ENCODE measurements at regions not wholly inside any gene's neighbourhood (a gene's known extent, or its start where the extent isn't known, plus 50 kb on each side); places are given as distances from the start of the nearest gene placed in this dataset.
"Not testable (repeated sequence)": the region's sequence is repeated elsewhere in the genome, so short reads cannot be mapped to it uniquely, and the experiment has no call there.

DNA sequence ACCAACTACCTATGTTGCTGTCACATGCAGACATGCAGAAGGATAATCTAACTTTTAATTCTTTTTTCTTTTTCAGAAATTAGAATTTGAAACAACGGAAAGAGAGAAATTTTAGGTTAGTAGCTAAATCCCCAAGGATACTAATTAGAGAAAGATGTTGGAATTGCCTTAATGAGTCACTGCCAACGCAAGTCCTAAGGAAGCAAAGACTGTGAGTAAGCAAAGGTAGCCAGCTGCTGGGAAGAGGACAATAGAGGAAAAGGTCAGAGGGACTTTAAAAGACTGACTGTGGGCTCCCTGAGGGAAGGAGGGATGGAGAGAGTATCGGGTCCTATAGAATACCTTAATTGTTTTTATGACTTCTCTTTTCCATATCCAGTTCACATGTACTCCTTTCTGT lies 461.9 kb upstream of the PAPPA start:
- peak overlapping the region; percentile 90 to 100; a peak in 3 of 4 replicates for H3K27ac ChIP-seq (ENCODE audit: low read depth in 2 of 2, low read length in 1 of 2)
- CTCF ChIA-PET = interaction anchor here (0.7 to 1.8 kb wide), 2 partner anchors 98 to 799 kb away, joined by 3 to 9 read pairs; no protein-coding TSS in a partner anchor
- H3K9ac ChIP-seq = peak overlapping the region; percentile 96
- H3F3A ChIP-seq (replicated peaks; ENCODE audit: insufficient read depth) = peaks cover 46% of the 10 kb centered on the region
- H3K4me1 ChIP-seq (ENCODE audit: control insufficient read depth in 1 of 2, insufficient read depth in 2 of 2, low read depth in 1 of 2, low read length in 1 of 2) = peaks cover 3 to 36% of the 10 kb centered on the region in 2 experiments; a peak in 2 of 4 replicates
- no peak overlapping the region for H2AFZ ChIP-seq (ENCODE audit: low read depth)
- H3K9me2 ChIP-seq = no peaks in the 10 kb centered on the region
- H3K27me3 ChIP-seq (ENCODE audit: insufficient read depth) = no peaks in the 10 kb centered on the region
- 0 out of 2 replicates have a peak, but pooled peaks have one; percentile 5 for TF ChIP-seq POLR2AphosphoS5 (IDR thresholded peaks at IDR 0.05; ENCODE audit: low read depth, low read length)
- peak in 1 of 2 experiments; percentile 76; a peak in 2 of 4 replicates for TF ChIP-seq EP300 (IDR thresholded peaks at IDR 0.05; ENCODE audit: borderline replicate concordance in 1 of 2, low read depth in 1 of 2, low read length in 1 of 2)
- TF ChIP-seq, protein P1, sequence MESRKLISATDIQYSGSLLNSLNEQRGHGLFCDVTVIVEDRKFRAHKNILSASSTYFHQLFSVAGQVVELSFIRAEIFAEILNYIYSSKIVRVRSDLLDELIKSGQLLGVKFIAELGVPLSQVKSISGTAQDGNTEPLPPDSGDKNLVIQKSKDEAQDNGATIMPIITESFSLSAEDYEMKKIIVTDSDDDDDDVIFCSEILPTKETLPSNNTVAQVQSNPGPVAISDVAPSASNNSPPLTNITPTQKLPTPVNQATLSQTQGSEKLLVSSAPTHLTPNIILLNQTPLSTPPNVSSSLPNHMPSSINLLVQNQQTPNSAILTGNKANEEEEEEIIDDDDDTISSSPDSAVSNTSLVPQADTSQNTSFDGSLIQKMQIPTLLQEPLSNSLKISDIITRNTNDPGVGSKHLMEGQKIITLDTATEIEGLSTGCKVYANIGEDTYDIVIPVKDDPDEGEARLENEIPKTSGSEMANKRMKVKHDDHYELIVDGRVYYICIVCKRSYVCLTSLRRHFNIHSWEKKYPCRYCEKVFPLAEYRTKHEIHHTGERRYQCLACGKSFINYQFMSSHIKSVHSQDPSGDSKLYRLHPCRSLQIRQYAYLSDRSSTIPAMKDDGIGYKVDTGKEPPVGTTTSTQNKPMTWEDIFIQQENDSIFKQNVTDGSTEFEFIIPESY (IDR thresholded peaks at IDR 0.05; ENCODE audit: borderline replicate concordance, low read depth) = no peak
- peak; percentile 71 for TF ChIP-seq JUND (IDR thresholded peaks at IDR 0.05)
- TF ChIP-seq TCF12 (IDR thresholded peaks at IDR 0.05) = peak; percentile 91
- no peak for TF ChIP-seq TAF1 (IDR thresholded peaks at IDR 0.05; ENCODE audit: borderline replicate concordance, low read depth, low read length)
- TF ChIP-seq YY1 (IDR thresholded peaks at IDR 0.05; ENCODE audit: low read depth) = no peak
- TF ChIP-seq, protein P2, sequence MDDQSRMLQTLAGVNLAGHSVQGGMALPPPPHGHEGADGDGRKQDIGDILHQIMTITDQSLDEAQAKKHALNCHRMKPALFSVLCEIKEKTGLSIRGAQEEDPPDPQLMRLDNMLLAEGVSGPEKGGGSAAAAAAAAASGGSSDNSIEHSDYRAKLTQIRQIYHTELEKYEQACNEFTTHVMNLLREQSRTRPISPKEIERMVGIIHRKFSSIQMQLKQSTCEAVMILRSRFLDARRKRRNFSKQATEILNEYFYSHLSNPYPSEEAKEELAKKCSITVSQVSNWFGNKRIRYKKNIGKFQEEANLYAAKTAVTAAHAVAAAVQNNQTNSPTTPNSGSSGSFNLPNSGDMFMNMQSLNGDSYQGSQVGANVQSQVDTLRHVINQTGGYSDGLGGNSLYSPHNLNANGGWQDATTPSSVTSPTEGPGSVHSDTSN (IDR thresholded peaks at IDR 0.05) = peak; percentile 19; the same call in 1 of the 2 replicates
- TF ChIP-seq FOSL2 (IDR thresholded peaks at IDR 0.05; ENCODE audit: borderline replicate concordance, low read depth) = peak; percentile 83
- H3K9me3 ChIP-seq = no peaks in the 10 kb centered on the region
- DNase-seq = no peak
- POLR2A ChIA-PET = no interaction called here
- H3K4me2 ChIP-seq = peak overlapping the region; percentile 71
- no peaks in the 10 kb centered on the region for H3K36me3 ChIP-seq (replicated peaks in 1 of 2; ENCODE audit: control insufficient read depth in 1 of 2, insufficient read depth in 2 of 2, low read length in 1 of 2)
- H3K4me3 ChIP-seq (ENCODE audit: low read depth in 2 of 2, low read length in 1 of 2) = no peak overlapping the region
- WGBS (ENCODE audit: low lambda C conversion rate) = 31% methylated on average over 3 of the region's 3 CpGs
- no peaks in the 10 kb centered on the region for H4K20me1 ChIP-seq (ENCODE audit: insufficient read depth)
- H3K79me2 ChIP-seq (ENCODE audit: insufficient read depth) = no peaks in the 10 kb centered on the region

DNA sequence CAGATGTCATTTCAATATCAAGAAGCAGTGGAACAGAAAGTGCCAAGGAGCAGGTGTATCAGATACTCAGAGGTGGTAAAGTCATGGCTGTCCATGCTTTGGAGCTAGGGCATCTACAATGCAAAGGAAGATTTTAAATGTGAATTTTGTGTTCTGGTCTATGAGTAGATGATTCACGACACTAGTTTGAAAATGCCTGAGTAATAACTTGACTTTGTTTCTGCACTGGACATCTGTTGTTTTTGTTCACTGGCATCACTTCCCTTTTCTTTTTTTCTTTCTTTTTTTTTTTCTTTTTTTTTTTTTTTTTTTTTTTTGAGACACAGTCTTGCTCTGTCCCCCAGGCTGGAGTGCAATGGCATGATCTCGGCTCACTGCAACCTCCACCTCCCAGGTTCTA lies 460.7 kb upstream of the PAPPA start:
- DNase-seq; H2AFZ ChIP-seq (ENCODE audit: low read depth); POLR2A ChIA-PET; H3K4me3 ChIP-seq (ENCODE audit: low read depth in 2 of 2, low read length in 1 of 2); H4K20me1 ChIP-seq (ENCODE audit: insufficient read depth); H3K9me3 ChIP-seq; H3K36me3 ChIP-seq (replicated peaks in 1 of 2; ENCODE audit: control insufficient read depth in 1 of 2, insufficient read depth in 2 of 2, low read length in 1 of 2); H3K27me3 ChIP-seq (ENCODE audit: insufficient read depth); H3K79me2 ChIP-seq (ENCODE audit: insufficient read depth); H3K9me2 ChIP-seq; H3K4me2 ChIP-seq: not testable (repeated sequence)
- CTCF ChIA-PET = interaction anchor here (1.8 kb wide), 1 partner anchor 100 kb away, joined by 9 read pairs; no protein-coding TSS in a partner anchor
- Histone ChIP-seq H3K9ac (peak overlapping the region; percentile 96), H3K27ac (ENCODE audit: low read depth in 2 of 2, low read length in 1 of 2) (peak overlapping the region in 1 of 2 experiments; percentile 100; a peak in 2 of 4 replicates), H3F3A (replicated peaks; ENCODE audit: insufficient read depth) (peaks cover 46% of the 10 kb centered on the region), H3K4me1 (ENCODE audit: control insufficient read depth in 1 of 2, insufficient read depth in 2 of 2, low read depth in 1 of 2, low read length in 1 of 2) (peaks cover 3 to 36% of the 10 kb centered on the region in 2 experiments; a peak in 2 of 4 replicates)
- 94% methylated on average over 2 of the region's 2 CpGs for WGBS (ENCODE audit: low lambda C conversion rate)
- peak; percentile 26; the same call in 1 of the 2 replicates for TF ChIP-seq TCF12 (IDR thresholded peaks at IDR 0.05)

Measured in SK-N-SH (cell line).